Panc1 (cell line): ENCODE measurements at regions not wholly inside any gene's neighbourhood (a gene's known extent, or its start where the extent isn't known, plus 50 kb on each side); places are given as distances from the start of the nearest gene placed in this dataset.

Source experiments
- POLR2AphosphoS5 ChIP-seq: IDR thresholded peaks from 2 replicates; pipeline ENCODE4 v1.6.1; 2012; ENCODE audit warnings: mild to moderate bottlenecking, low read depth, low read length, moderate library complexity
- SIN3A ChIP-seq: IDR thresholded peaks from 2 replicates; pipeline ENCODE4 v1.6.1; 2012; ENCODE audit warnings: low read depth, mild to moderate bottlenecking, low read length, moderate library complexity, borderline replicate concordance; ENCODE audit not compliant: insufficient read depth
- TCF7L2 ChIP-seq: IDR thresholded peaks from 2 replicates; pipeline ENCODE4 v1.6.1; 2011; ENCODE audit warnings: mild to moderate bottlenecking, low read depth, low read length, inconsistent platforms
- TF ChIP-seq, protein P1 (sequence below), 2 experiments: IDR thresholded peaks; 2 replicates each; pipeline ENCODE4 v1.6.1; 2011 to 2012; ENCODE audit warnings: low read depth in 2 of 2, control low read depth in 1 of 2, low read length in 1 of 2, mild to moderate bottlenecking in 1 of 2, moderate library complexity in 1 of 2; ENCODE audit not compliant: insufficient read depth in 1 of 2
- TF ChIP-seq, protein P2 (sequence below): fragments of 450-650 bp; IDR thresholded peaks from 2 replicates; pipeline ENCODE4 v1.5.1; 2017; ENCODE audit warnings: mild to moderate bottlenecking

DNA sequence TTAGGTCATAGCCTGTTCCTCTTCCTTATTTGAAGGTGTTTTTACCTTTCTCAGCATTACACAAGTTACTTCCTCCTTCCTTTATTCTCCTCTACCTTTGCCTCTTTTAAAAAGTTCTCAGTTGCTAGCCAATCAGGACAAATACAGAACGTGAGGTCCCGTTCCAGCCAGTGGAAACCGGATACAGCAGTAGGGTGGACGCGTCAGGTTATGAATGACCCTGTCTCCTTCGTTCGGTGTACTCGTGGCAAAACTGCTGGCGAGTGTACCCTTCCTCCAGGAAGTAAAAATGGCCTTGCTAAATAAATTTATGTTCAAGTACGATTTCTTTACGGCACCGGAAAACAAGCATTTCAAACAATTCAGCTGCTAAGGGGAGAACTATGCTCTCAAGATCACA, 77.0 kb upstream of the MLN start:
- TF ChIP-seq, protein P1, sequence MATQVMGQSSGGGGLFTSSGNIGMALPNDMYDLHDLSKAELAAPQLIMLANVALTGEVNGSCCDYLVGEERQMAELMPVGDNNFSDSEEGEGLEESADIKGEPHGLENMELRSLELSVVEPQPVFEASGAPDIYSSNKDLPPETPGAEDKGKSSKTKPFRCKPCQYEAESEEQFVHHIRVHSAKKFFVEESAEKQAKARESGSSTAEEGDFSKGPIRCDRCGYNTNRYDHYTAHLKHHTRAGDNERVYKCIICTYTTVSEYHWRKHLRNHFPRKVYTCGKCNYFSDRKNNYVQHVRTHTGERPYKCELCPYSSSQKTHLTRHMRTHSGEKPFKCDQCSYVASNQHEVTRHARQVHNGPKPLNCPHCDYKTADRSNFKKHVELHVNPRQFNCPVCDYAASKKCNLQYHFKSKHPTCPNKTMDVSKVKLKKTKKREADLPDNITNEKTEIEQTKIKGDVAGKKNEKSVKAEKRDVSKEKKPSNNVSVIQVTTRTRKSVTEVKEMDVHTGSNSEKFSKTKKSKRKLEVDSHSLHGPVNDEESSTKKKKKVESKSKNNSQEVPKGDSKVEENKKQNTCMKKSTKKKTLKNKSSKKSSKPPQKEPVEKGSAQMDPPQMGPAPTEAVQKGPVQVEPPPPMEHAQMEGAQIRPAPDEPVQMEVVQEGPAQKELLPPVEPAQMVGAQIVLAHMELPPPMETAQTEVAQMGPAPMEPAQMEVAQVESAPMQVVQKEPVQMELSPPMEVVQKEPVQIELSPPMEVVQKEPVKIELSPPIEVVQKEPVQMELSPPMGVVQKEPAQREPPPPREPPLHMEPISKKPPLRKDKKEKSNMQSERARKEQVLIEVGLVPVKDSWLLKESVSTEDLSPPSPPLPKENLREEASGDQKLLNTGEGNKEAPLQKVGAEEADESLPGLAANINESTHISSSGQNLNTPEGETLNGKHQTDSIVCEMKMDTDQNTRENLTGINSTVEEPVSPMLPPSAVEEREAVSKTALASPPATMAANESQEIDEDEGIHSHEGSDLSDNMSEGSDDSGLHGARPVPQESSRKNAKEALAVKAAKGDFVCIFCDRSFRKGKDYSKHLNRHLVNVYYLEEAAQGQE (IDR thresholded peaks at IDR 0.05; ENCODE audit: insufficient read depth in 1 of 2, low read depth in 2 of 2, low read length in 1 of 2) = no peak
- TF ChIP-seq, protein P2, sequence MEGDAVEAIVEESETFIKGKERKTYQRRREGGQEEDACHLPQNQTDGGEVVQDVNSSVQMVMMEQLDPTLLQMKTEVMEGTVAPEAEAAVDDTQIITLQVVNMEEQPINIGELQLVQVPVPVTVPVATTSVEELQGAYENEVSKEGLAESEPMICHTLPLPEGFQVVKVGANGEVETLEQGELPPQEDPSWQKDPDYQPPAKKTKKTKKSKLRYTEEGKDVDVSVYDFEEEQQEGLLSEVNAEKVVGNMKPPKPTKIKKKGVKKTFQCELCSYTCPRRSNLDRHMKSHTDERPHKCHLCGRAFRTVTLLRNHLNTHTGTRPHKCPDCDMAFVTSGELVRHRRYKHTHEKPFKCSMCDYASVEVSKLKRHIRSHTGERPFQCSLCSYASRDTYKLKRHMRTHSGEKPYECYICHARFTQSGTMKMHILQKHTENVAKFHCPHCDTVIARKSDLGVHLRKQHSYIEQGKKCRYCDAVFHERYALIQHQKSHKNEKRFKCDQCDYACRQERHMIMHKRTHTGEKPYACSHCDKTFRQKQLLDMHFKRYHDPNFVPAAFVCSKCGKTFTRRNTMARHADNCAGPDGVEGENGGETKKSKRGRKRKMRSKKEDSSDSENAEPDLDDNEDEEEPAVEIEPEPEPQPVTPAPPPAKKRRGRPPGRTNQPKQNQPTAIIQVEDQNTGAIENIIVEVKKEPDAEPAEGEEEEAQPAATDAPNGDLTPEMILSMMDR = no peak
- TF ChIP-seq POLR2AphosphoS5 (no peak), SIN3A (no peak), TCF7L2 (no peak)
